Epithelial cell of proximal tubule (primary cell): ENCODE measurements at regions not wholly inside any gene's neighbourhood (a gene's known extent, or its start where the extent isn't known, plus 50 kb on each side); places are given as distances from the start of the nearest gene placed in this dataset.
"Not testable (repeated sequence)": the region's sequence is repeated elsewhere in the genome, so short reads cannot be mapped to it uniquely, and the experiment has no call there.

Source experiments
- DNase-seq: peaks from one replicate; pipeline ENCODE4 v3.0.0-alpha.2; 2011; ENCODE audit warnings: low read depth
- H3K4me3 ChIP-seq: 2 replicates; pipeline ENCODE4 v1.5.1; 2011; ENCODE audit warnings: low read depth, mild to moderate bottlenecking, low read length

DNA sequence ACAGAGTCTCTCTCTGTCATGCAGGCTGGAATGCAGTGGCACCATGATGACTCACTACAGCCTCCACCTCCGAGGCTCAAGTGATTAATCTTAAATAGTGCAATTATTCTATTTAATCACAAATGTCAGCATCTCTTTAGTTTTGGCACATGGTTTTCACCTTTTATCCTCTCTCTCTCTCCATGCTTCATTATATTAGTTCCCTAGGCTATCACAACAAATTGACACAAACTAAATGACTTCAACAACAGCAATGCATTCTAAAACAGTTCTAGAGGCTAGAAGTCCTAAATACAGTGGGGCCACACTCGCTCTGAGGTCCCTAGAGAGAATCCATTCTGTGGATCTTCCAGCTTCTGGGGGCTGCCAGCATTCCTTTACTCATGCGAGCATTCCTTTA is 178.2 kb upstream of the ZNG1F start:
- not testable (repeated sequence) for H3K4me3 ChIP-seq, DNase-seq

GRCh38 chr9:41361790-41362189 is 172.7 kb upstream of the ZNG1F start:
- DNase-seq, H3K4me3 ChIP-seq: not testable (repeated sequence)

GRCh38 chr9:41359116-41359515 is 170.0 kb upstream of the ZNG1F start:
- DNase-seq: not testable (repeated sequence)

GRCh38 chr9:41358682-41359081 is 169.6 kb upstream of the ZNG1F start:
- H3K4me3 ChIP-seq: peak overlapping the region; percentile 58
- DNase-seq: not testable (repeated sequence)

More at GRCh38 chr9:41359116-41359515, 170.0 kb upstream of the ZNG1F start:
- H3K4me3 ChIP-seq: peak overlapping the region; percentile 58

DNA sequence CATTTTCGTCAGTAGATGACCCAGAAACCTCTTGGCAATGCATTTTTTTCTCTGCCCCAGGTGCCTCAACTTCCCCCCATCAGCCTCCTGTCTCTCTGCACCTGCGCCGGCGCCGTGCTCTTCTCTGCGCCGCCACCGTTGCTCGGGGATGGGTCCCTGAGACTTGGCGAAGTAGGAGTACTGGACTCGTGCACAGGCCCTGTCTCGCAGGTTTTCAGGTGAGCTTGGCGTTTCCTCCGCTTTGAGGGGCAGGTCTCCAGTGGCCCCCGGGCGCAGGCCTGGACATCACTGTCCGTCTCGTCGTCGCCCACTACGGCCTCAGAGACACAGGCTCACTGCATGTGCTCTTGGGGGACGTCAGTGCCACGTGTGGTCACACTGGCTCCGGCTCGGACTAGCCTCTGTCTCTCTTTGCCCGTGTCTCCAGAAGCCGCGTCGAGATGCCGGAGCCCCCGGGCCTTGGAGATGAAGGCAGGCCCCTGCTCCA is 168.8 kb upstream of the ZNG1F start:
- peak overlapping the region; percentile 38 for H3K4me3 ChIP-seq
- not testable (repeated sequence) for DNase-seq

DNA sequence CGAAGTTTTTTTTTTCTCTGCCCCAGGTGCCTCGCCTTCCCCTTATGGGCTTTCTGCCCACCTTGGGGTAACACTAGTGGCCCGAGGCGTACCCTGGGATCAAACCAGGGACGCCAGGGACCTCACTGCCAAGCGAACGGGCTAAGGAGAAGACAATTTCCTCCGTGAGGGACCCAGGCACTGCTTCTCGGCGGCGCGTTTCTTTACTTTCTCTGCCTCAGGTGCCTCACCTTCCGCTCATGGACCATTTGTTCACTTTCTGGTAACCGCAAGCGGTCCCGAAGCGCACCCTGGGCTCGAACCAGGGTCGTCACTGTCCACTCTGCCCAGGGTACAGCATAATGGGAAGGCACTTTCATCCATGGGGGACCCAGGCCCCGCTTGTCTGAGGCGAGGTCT is 168.2 kb upstream of the ZNG1F start:
- DNase-seq, H3K4me3 ChIP-seq: not testable (repeated sequence)

- H3K4me3 ChIP-seq: peak overlapping the region; percentile 23
- not testable (repeated sequence) for DNase-seq
Measured at GRCh38 chr9:41356588-41357349, 167.7 kb upstream of the ZNG1F start.

DNA sequence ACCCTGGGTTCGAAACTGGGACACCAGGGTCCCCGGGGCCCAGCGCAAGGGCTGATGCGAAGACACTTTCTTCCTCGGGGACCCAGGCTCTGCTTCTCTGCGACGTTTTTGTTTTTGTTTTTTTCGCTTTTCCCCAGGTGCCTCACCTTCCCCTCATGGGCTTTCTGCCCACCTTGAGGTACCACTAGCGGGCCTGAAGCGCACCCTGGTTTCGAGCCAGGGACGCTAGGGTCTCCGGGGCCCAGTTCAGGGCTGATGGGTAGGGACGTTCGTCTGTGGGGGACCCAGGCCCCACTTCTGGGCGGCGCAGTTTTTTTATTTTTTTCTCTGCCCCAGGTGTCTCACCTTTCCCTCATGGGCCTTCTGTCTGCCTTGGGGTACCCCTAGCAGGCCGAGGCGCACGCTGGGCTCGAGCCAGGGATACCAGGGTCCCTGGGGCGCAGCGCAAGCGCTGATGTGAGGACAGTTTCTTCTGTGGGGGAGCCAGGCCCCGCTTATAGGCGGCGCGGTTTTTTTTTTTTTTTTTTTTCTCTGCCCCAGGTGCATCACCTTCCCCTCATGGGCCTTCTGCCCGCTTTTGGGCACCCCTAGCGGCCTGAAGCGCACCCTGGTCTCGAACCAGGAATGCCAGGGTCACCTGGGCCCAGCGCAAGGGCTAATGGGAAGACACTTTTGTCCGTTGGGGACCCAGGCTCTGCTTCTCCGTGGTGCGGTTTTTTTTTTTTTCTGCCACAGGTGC is 166.8 kb upstream of the ZNG1F start:
- not testable (repeated sequence) for DNase-seq, H3K4me3 ChIP-seq

DNA sequence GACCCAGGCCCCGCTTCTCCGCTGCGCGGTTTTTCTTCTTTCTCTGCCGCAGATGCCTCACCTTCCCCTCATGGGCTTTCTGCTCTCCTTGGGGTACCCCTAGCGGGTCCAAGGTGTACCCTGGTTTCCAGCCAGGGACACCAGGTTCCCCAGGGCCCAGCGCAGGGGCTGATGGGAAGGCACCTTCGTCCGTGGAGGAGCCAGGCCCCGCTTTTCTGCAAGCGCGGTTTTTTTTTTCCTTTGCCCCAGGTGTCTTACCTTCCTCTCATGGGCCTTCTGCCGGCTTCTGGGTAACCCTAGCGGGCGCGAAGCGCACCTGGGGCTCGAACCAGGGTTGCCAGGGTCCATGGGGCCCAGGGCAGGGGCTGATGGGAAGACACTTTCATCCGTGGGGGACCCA is 165.9 kb upstream of the ZNG1F start:
- DNase-seq: not testable (repeated sequence)
- peak overlapping the region; percentile 21 for H3K4me3 ChIP-seq

DNA sequence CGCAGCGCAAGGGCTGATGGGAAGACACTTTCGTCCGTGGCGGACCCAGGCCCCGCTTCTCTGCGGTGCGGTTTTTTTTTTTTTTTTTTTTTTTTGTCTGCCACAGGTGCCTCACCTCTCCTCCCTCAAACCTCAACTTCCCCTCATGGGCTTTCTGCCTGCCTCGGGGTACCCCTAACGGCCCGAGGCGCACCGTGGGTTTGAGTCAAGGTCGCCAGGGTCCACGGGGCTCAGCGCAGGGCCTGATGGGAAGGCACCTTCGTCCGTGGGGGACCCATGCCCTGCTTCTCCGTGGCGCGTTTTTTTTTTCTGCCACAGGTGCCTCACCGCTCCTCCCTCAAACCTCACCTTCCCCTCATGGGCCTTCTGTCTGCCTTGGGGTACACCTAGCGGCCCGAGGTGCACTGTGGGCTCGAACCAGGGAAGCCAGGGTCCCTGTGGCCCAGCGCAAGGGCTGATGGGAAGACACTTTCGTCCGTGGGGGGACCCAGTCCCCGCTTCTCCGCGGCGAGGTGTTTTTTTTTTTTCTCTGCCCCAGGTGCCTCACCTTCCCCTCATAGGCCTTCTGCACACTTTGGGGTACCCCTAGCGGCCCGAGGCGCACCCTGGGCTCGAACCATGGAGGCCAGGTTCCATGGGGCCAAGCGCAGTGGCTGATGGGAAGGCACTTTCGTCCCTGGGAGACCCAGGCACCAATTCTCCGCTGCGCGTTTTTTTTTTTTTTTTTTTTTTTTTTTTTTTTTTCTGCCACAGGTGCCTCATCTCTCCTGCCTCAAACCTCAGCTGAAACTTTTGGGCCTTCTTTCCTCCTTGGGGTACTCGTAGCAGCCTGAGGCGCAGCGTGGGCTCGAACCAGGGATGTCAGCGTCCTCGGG is 165.2 kb upstream of the ZNG1F start:
- not testable (repeated sequence) for DNase-seq
- peak overlapping the region; percentile 30 for H3K4me3 ChIP-seq

DNA sequence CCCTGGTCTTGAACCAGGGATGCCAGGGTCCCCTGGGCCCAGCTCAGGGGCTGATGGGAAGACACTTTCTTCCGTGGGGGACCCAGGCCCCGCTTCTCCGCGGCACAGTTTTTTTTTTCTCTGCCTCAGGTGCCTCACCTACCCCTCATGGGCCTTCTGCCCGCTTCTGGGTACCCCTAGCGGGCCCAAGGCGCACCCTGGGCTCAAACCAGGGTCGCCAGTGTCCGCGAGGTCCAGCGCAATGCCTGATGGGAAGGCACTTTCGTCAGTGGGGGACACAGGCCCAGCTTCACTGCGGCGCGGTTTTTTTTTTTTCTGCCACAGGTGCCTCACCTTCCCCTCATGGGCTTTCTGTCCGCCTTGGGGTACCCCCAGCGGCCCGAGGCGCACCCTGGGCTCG is 163.9 kb upstream of the ZNG1F start:
- not testable (repeated sequence) for H3K4me3 ChIP-seq, DNase-seq

- H3K4me3 ChIP-seq, DNase-seq: not testable (repeated sequence)
Measured at GRCh38 chr9:41352390-41352789, 163.3 kb upstream of the ZNG1F start.

DNA sequence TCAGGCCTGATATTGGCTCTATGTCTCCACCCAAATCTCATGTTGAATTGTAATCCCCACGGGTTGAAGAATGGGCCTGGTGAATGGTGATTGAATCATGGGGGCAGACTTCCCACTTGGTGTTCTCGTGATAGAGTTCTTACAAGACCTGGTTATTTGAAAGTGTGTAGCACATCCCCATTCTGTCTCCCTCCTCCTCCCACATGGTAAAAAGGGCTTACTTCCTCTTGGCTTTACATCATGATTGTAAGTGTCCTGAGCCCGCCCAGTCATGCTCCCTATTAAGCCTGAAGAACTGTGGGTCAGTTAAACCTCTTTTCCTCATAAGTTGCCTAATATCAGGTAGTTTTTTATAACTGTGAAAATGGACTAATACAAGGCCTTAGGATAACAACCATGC is 158.8 kb upstream of the ZNG1F start:
- H3K4me3 ChIP-seq, DNase-seq: not testable (repeated sequence)

DNA sequence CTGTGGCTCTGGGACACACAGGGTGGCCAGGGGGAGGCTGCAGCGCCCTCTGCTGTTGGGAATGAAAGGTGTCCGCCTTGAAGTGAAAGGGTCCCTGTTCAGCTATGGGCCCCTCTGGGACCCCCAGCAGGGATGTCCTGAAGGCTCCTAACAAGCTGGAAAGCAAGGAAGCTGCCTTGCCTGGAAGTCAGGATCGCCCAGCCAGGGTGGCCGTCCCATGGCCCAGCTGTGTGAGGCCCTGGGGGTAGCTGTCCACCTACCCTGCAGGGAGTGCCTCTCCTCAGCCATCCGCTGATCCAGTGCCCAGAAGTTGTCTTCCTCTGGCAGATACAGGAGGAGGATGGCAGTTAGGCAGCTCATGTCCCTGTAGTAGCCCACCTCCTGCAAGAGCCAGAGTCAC is 143.4 kb upstream of the ZNG1F start:
- H3K4me3 ChIP-seq, DNase-seq: not testable (repeated sequence)

DNA sequence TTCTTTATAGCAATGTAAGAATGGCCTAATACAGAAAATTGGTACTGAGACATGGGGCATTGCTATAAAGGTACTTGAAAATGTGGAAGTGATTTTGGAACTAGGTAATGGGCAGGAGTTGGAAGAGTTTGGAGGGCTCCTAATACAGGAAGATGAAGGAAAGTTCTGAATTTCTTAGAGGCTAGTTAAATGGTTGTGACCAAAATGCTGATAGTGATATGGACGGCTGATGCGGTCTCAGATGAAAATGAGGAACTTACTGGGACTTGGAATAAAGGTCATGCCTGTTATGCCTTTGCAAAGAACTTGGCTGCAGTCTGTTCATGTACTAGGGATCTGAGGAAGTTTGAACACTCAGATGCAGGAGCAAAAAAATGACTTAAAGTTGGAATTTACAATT is 132.2 kb upstream of the ZNG1F start:
- DNase-seq, H3K4me3 ChIP-seq: not testable (repeated sequence)

GRCh38 chr9:41308953-41309352 is 119.8 kb upstream of the ZNG1F start:
- not testable (repeated sequence) for DNase-seq, H3K4me3 ChIP-seq

GRCh38 chr9:41285744-41286143 is 96.6 kb upstream of the ZNG1F start:
- H3K4me3 ChIP-seq, DNase-seq: not testable (repeated sequence)

GRCh38 chr9:41280299-41281238 is 91.5 kb upstream of the ZNG1F start:
- not testable (repeated sequence) for DNase-seq, H3K4me3 ChIP-seq
